ENCODE measurements at regions not wholly inside any gene's neighbourhood (a gene's known extent, or its start where the extent isn't known, plus 50 kb on each side); places are given as distances from the start of the nearest gene placed in this dataset.

DNA sequence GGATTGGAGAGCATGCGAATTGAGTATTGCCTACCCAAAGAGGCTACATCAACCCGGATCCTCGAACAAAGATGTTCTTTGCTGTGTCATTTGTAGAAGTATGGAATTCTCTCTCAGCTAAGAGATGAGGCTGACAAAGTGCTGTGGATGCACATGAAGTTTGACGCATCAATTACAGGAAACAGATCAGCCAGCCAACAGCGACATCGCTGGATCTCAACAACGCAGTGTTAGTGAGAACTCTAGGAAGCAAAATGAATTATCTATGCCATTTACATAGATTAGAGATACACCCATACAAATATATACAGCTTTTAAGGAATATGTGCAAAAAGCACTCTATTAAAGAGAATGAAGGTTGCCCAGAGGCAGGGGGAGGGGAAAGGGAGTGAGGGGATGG, 160.6 kb upstream of the RGMA start:
- no peaks in the 10 kb centered on the region for H3F3A ChIP-seq (ENCODE audit: low read depth)
- TF ChIP-seq, protein P1, sequence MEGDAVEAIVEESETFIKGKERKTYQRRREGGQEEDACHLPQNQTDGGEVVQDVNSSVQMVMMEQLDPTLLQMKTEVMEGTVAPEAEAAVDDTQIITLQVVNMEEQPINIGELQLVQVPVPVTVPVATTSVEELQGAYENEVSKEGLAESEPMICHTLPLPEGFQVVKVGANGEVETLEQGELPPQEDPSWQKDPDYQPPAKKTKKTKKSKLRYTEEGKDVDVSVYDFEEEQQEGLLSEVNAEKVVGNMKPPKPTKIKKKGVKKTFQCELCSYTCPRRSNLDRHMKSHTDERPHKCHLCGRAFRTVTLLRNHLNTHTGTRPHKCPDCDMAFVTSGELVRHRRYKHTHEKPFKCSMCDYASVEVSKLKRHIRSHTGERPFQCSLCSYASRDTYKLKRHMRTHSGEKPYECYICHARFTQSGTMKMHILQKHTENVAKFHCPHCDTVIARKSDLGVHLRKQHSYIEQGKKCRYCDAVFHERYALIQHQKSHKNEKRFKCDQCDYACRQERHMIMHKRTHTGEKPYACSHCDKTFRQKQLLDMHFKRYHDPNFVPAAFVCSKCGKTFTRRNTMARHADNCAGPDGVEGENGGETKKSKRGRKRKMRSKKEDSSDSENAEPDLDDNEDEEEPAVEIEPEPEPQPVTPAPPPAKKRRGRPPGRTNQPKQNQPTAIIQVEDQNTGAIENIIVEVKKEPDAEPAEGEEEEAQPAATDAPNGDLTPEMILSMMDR (conservative IDR thresholded peaks at IDR 0.05; ENCODE audit: low read length): no peak
- no peak for TF ChIP-seq EZH2phosphoT487 (IDR thresholded peaks at IDR 0.05; ENCODE audit: borderline replicate concordance)
- no peaks in the 10 kb centered on the region for H4K20me1 ChIP-seq (ENCODE audit: insufficient read depth, low read length, poor library complexity, severe bottlenecking)
- no peak overlapping the region for H3K4me2 ChIP-seq (ENCODE audit: low read depth, low read length, poor library complexity, severe bottlenecking)
- no peaks in the 10 kb centered on the region for H3K27me3 ChIP-seq (ENCODE audit: insufficient read depth, low read length, poor library complexity, severe bottlenecking)
- H3K9ac ChIP-seq (ENCODE audit: low read depth, low read length, poor library complexity, severe bottlenecking): no peak overlapping the region
- no peaks in the 10 kb centered on the region for H3K79me2 ChIP-seq (ENCODE audit: insufficient read depth, low read length)
- no peaks in the 10 kb centered on the region for H3K9me3 ChIP-seq (ENCODE audit: insufficient read depth, low read depth, low read length)
- H2AFZ ChIP-seq (ENCODE audit: low read length): no peak overlapping the region
- H3K9me2 ChIP-seq (replicated peaks; ENCODE audit: low read depth, low read length): no peaks in the 10 kb centered on the region
- no peak overlapping the region for H3K4me3 ChIP-seq (ENCODE audit: low read length, poor library complexity, severe bottlenecking)
- peaks cover 16% of the 10 kb centered on the region for H3K4me1 ChIP-seq (ENCODE audit: insufficient read depth, low read length, poor library complexity, severe bottlenecking)
- no peaks in the 10 kb centered on the region for H3K36me3 ChIP-seq (ENCODE audit: insufficient read depth, low read length)

DNA sequence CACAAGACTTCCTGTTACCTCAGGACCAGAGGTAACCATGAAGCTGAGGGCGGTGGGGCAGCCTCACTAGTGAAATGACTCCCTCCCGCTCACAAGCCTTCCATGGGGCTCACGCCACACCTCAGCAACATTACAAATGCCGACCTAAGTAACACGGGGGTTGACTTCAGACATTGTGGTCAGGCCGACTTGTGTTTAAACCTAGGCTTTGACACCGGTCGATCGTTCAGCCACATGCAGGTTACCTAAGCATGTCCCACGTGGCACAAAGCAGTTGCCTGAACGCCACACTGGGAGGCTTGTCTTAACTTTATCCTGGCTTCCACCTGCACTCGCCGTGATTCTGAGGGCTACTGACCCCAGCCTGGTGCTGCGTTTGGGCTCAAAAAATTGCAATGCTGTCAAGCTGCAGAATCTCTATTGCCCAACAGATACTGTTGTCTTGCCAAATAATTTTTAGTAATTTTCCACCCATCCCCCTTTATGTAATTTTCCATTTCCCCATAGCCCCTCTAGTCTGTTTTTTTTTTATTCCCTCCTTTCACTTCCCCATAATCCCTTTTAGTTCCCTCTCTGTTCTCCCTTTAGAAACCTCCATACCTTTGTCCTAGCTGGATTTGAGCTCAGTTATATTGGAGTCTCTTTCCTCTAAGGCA, 158.6 kb upstream of the RGMA start:
- Histone ChIP-seq H4K20me1 (ENCODE audit: insufficient read depth, low read length, poor library complexity, severe bottlenecking) (no peaks in the 10 kb centered on the region), H3K9ac (ENCODE audit: low read depth, low read length, poor library complexity, severe bottlenecking) (no peak overlapping the region), H3K4me1 (ENCODE audit: insufficient read depth, low read length, poor library complexity, severe bottlenecking) (peaks cover 11% of the 10 kb centered on the region), H2AFZ (ENCODE audit: low read length) (peak overlapping the region; percentile 43; the same call in 1 of the 2 replicates), H3K79me2 (ENCODE audit: insufficient read depth, low read length) (no peaks in the 10 kb centered on the region), H3K36me3 (ENCODE audit: insufficient read depth, low read length) (no peaks in the 10 kb centered on the region), H3K9me2 (replicated peaks; ENCODE audit: low read depth, low read length) (no peaks in the 10 kb centered on the region), H3K4me3 (ENCODE audit: low read length, poor library complexity, severe bottlenecking) (no peak overlapping the region), H3K27me3 (ENCODE audit: insufficient read depth, low read length, poor library complexity, severe bottlenecking) (no peaks in the 10 kb centered on the region), H3F3A (ENCODE audit: low read depth) (no peaks in the 10 kb centered on the region), H3K4me2 (ENCODE audit: low read depth, low read length, poor library complexity, severe bottlenecking) (no peak overlapping the region), H3K9me3 (ENCODE audit: insufficient read depth, low read depth, low read length) (no peaks in the 10 kb centered on the region)
- TF ChIP-seq, protein P1 (conservative IDR thresholded peaks at IDR 0.05; ENCODE audit: low read length): no peak
- TF ChIP-seq EZH2phosphoT487 (IDR thresholded peaks at IDR 0.05; ENCODE audit: borderline replicate concordance): no peak

DNA sequence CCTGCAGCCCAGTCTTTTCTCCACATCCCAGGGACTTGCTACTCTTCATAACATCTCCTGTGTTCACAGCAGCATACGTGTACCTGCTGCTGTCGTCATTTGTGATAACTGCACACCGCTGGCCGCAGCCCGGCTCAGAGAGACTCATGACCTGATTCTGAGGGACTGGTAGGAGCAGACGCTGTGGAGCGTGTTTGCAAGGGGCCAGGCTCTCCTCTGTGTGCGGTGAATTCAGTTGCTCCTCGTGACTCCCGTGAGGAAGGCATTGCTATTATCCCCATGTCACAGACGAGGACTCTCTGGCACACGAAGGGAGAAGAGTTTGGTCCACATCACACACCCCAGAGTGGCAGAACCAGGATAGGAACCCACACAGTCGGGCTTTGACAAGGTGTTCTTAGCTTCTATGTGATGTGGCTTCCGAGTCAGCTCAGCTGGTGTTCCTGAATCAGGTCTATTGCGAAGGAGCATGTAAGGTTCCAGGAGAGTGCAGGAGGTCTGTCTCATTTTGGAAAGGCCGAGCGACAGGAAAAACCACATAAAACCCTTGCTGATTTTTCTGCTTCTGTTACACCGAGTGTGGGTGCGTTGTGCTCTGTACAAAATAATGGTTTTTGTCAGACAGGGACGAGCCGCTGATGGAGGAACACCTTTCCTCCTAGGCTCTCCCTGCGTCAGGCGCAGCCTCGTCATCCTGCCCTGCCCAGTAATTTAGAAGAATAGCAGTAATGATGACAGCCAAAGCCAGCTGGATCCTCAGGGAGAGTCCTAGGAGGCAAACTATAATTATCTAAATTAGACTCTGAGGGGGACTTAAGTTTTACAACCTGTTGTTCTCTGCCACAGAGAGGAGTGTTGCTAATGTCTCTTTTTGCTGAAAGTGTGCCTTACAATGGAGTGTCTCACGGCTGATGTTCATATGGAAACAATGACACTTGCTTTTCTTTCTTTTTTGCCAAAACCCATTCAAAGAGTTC, 157.5 kb upstream of the RGMA start:
- Histone ChIP-seq H3K27me3 (ENCODE audit: insufficient read depth, low read length, poor library complexity, severe bottlenecking) (no peaks in the 10 kb centered on the region), H3K4me1 (ENCODE audit: insufficient read depth, low read length, poor library complexity, severe bottlenecking) (peaks cover 3% of the 10 kb centered on the region), H3K9ac (ENCODE audit: low read depth, low read length, poor library complexity, severe bottlenecking) (no peak overlapping the region), H3F3A (ENCODE audit: low read depth) (no peaks in the 10 kb centered on the region), H3K9me2 (replicated peaks; ENCODE audit: low read depth, low read length) (no peaks in the 10 kb centered on the region), H3K4me2 (ENCODE audit: low read depth, low read length, poor library complexity, severe bottlenecking) (no peak overlapping the region), H3K79me2 (ENCODE audit: insufficient read depth, low read length) (no peaks in the 10 kb centered on the region), H4K20me1 (ENCODE audit: insufficient read depth, low read length, poor library complexity, severe bottlenecking) (no peaks in the 10 kb centered on the region), H3K9me3 (ENCODE audit: insufficient read depth, low read depth, low read length) (no peaks in the 10 kb centered on the region), H3K4me3 (ENCODE audit: low read length, poor library complexity, severe bottlenecking) (no peak overlapping the region), H3K36me3 (ENCODE audit: insufficient read depth, low read length) (no peaks in the 10 kb centered on the region), H2AFZ (ENCODE audit: low read length) (no peak overlapping the region)
- TF ChIP-seq, protein P1 (conservative IDR thresholded peaks at IDR 0.05; ENCODE audit: low read length): no peak
- TF ChIP-seq EZH2phosphoT487 (IDR thresholded peaks at IDR 0.05; ENCODE audit: borderline replicate concordance): no peak

All from Loucy (cell line).